HEK293 (cell line): ENCODE measurements at regions not wholly inside any gene's neighbourhood (a gene's known extent, or its start where the extent isn't known, plus 50 kb on each side); places are given as distances from the start of the nearest gene placed in this dataset.

Source experiments
- ZIC2 ChIP-seq: fragments of 450-650 bp; formaldehyde crosslinking; IDR thresholded peaks from 2 replicates; pipeline ENCODE4 v1.5.1; 2016; ENCODE audit warnings: missing biosample characterization, missing genetic modification characterization
- ZNF777 ChIP-seq: fragments of 450-650 bp; formaldehyde crosslinking; IDR thresholded peaks from 2 replicates; pipeline ENCODE4 v1.5.1; 2017; ENCODE audit warnings: missing biosample characterization, missing genetic modification characterization, borderline replicate concordance
- TF ChIP-seq, protein P1 (sequence below): fragments of 450-650 bp; formaldehyde crosslinking; IDR thresholded peaks from 2 replicates; pipeline ENCODE4 v1.5.1; 2016; ENCODE audit warnings: missing biosample characterization, missing genetic modification characterization, low read depth

GRCh38 chr21:28655471-28655870 is 337.2 kb downstream of the LTN1 start:
- TF ChIP-seq, protein P1, sequence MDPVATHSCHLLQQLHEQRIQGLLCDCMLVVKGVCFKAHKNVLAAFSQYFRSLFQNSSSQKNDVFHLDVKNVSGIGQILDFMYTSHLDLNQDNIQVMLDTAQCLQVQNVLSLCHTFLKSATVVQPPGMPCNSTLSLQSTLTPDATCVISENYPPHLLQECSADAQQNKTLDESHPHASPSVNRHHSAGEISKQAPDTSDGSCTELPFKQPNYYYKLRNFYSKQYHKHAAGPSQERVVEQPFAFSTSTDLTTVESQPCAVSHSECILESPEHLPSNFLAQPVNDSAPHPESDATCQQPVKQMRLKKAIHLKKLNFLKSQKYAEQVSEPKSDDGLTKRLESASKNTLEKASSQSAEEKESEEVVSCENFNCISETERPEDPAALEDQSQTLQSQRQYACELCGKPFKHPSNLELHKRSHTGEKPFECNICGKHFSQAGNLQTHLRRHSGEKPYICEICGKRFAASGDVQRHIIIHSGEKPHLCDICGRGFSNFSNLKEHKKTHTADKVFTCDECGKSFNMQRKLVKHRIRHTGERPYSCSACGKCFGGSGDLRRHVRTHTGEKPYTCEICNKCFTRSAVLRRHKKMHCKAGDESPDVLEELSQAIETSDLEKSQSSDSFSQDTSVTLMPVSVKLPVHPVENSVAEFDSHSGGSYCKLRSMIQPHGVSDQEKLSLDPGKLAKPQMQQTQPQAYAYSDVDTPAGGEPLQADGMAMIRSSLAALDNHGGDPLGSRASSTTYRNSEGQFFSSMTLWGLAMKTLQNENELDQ = no peak
- TF ChIP-seq ZIC2 = no peak
- TF ChIP-seq ZNF777 = no peak
